Esophagus mucosa (tissue), 1 donor: ENCODE measurements at regions not wholly inside any gene's neighbourhood (a gene's known extent, or its start where the extent isn't known, plus 50 kb on each side); places are given as distances from the start of the nearest gene placed in this dataset.

Experiments used
- ATAC-seq: fragments of 200-7000 bp; cut with Tn5 transposase; one replicate; pipeline ENCODE4 v1.9.1; 2020
- donor health status: DM: yes; HTN: yes; CAD: no.

- ATAC-seq = no peak
These were observed 528.6 kb downstream of the PTPRC start for GRCh38 chr1:199167460-199167859.

- no peak for ATAC-seq
These were observed 530.2 kb downstream of the PTPRC start for GRCh38 chr1:199168888-199169585.

GRCh38 chr1:199170711-199171110, 531.9 kb downstream of the PTPRC start:
- ATAC-seq = no peak

- no peak for ATAC-seq
These were observed 533.6 kb downstream of the PTPRC start for GRCh38 chr1:199172171-199173124.

GRCh38 chr1:199173356-199173755, 534.5 kb downstream of the PTPRC start:
- no peak for ATAC-seq

- no peak for ATAC-seq
These were observed 535.5 kb downstream of the PTPRC start for GRCh38 chr1:199174336-199174735.

- ATAC-seq = no peak
These were observed 537.9 kb downstream of the PTPRC start for GRCh38 chr1:199176713-199177112.

GRCh38 chr1:199177241-199177640, 538.4 kb downstream of the PTPRC start:
- no peak for ATAC-seq

GRCh38 chr1:199178646-199179045, 539.8 kb downstream of the PTPRC start:
- ATAC-seq = no peak

- no peak for ATAC-seq
These were observed 543.5 kb downstream of the PTPRC start for GRCh38 chr1:199182186-199182843.

- ATAC-seq = no peak
These were observed 545.3 kb downstream of the PTPRC start for GRCh38 chr1:199184180-199184579.

GRCh38 chr1:199194862-199195261, 556.0 kb downstream of the PTPRC start:
- ATAC-seq = no peak

GRCh38 chr1:199197695-199198094, 558.9 kb downstream of the PTPRC start:
- no peak for ATAC-seq

- no peak for ATAC-seq
These were observed 563.5 kb downstream of the PTPRC start for GRCh38 chr1:199202331-199202730.

- ATAC-seq = no peak
These were observed 565.4 kb downstream of the PTPRC start for GRCh38 chr1:199204231-199204630.

GRCh38 chr1:199205740-199206441, 567.1 kb downstream of the PTPRC start:
- ATAC-seq = no peak

- no peak for ATAC-seq
These were observed 570.0 kb downstream of the PTPRC start for GRCh38 chr1:199208847-199209246.

GRCh38 chr1:199218065-199218464, 579.2 kb downstream of the PTPRC start:
- no peak for ATAC-seq

GRCh38 chr1:199218533-199218932, 579.7 kb downstream of the PTPRC start:
- no peak for ATAC-seq

GRCh38 chr1:199220031-199220430, 581.2 kb downstream of the PTPRC start:
- no peak for ATAC-seq

GRCh38 chr1:199221371-199222150, 582.7 kb downstream of the PTPRC start:
- no peak for ATAC-seq

GRCh38 chr1:199223936-199224335, 585.1 kb downstream of the PTPRC start:
- ATAC-seq = no peak
